ENCODE measurements at regions not wholly inside any gene's neighbourhood (a gene's known extent, or its start where the extent isn't known, plus 50 kb on each side); places are given as distances from the start of the nearest gene placed in this dataset.

DNA sequence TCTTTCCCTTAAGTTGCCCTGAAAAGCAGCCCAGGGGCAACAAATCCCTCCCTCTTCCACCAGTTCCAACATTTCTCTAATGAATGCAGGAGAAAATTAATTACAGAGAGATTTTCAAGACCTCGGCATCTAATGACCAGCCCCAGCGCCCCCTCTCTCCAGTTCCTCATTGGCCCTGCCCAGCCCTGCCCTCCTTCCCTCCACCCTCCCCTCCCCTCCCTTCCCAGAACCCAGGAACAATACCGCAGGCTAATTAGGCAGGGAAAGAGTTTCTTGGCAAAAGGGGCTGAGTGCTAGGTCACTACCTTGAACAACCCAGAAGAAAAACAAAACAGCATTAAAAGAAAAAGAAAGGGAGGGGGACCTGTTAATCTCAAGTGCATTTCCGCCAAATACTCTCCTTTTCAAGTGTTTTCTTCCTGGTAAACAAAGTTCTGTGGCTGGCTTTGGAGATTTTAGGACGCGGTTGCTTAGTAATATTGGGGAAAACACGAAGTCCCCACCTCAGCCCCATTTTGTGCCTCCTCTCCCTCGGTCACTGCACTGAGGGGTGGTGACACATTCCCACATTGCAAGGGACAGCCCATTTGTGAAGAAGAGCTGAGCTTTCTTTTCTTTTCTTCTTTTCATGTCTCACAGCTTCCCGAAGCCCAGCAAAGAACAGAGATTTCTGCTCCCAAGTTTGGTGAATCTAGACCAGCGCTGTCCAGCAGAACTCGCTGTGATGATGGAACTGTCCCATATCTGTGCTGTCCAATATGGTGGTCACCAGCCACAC is 215.4 kb downstream of the SOX9 start:
- H3K27me3 ChIP-seq = no peaks in the 10 kb centered on the region

DNA sequence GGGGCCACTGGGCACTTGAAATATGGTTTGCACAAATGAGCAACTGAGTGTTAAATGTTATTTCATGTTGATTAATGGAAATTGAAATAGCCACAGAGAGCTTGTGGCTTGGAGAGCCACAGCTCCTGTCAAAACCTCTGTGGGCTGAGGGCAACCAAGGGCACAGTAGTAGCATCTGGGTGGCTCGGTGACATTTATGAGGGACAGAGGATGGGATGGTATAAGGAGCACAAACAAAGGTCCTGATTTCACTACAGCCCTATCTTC is 215.9 kb downstream of the SOX9 start:
- no peak overlapping the region for H3K27ac ChIP-seq
- no peak for DNase-seq (ENCODE audit: low spot score)
- H3K4me1 ChIP-seq = peaks cover 0 to 15% of the 10 kb centered on the region in 2 donors
- no peaks in the 10 kb centered on the region for H3K27me3 ChIP-seq
- H3K9me3 ChIP-seq = no peaks in the 10 kb centered on the region
- H3K36me3 ChIP-seq = no peaks in the 10 kb centered on the region
- H3K4me3 ChIP-seq = no peak overlapping the region
- TF ChIP-seq, protein P1, sequence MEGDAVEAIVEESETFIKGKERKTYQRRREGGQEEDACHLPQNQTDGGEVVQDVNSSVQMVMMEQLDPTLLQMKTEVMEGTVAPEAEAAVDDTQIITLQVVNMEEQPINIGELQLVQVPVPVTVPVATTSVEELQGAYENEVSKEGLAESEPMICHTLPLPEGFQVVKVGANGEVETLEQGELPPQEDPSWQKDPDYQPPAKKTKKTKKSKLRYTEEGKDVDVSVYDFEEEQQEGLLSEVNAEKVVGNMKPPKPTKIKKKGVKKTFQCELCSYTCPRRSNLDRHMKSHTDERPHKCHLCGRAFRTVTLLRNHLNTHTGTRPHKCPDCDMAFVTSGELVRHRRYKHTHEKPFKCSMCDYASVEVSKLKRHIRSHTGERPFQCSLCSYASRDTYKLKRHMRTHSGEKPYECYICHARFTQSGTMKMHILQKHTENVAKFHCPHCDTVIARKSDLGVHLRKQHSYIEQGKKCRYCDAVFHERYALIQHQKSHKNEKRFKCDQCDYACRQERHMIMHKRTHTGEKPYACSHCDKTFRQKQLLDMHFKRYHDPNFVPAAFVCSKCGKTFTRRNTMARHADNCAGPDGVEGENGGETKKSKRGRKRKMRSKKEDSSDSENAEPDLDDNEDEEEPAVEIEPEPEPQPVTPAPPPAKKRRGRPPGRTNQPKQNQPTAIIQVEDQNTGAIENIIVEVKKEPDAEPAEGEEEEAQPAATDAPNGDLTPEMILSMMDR (IDR thresholded peaks at IDR 0.05) = no peak

More for the DNA sequence above, 215.4 kb downstream of the SOX9 start:
- TF ChIP-seq, protein P1 (IDR thresholded peaks at IDR 0.05) = no peak
- no peak overlapping the region for H3K4me3 ChIP-seq
- H3K4me1 ChIP-seq = peaks cover 0 to 15% of the 10 kb centered on the region in 2 donors
- no peak overlapping the region for H3K27ac ChIP-seq
- no peaks in the 10 kb centered on the region for H3K36me3 ChIP-seq
- no peaks in the 10 kb centered on the region for H3K9me3 ChIP-seq
- no peak for DNase-seq (ENCODE audit: low spot score)

DNA sequence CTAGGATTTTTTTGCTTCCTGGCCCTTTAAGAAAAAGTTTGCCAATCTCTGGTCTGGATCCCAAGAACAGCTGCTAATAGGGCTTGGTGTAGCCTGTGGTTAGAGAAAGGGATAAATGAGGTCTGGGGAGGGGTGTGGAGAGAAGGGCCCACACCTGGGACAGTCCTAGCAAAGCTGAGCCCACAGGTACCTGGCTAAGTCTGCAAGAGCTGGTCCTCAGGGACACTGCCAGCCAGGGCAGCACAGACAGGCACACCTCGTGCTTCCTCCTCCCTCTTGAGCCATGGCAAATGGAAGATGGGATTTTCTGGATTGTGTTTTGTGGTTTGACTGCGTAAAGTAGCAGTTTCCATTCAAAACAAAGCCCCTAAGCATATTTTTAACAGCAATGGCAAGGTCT is 217.5 kb downstream of the SOX9 start:
- no peaks in the 10 kb centered on the region for H3K36me3 ChIP-seq
- H3K4me1 ChIP-seq = peaks cover 0 to 15% of the 10 kb centered on the region in 2 donors
- DNase-seq (ENCODE audit: low spot score) = no peak
- H3K27me3 ChIP-seq = no peaks in the 10 kb centered on the region
- H3K4me3 ChIP-seq = no peak overlapping the region
- TF ChIP-seq, protein P1 (IDR thresholded peaks at IDR 0.05) = no peak
- peak overlapping the region in 1 of 2 donors; percentile 55 for H3K27ac ChIP-seq
- no peaks in the 10 kb centered on the region for H3K9me3 ChIP-seq

DNA sequence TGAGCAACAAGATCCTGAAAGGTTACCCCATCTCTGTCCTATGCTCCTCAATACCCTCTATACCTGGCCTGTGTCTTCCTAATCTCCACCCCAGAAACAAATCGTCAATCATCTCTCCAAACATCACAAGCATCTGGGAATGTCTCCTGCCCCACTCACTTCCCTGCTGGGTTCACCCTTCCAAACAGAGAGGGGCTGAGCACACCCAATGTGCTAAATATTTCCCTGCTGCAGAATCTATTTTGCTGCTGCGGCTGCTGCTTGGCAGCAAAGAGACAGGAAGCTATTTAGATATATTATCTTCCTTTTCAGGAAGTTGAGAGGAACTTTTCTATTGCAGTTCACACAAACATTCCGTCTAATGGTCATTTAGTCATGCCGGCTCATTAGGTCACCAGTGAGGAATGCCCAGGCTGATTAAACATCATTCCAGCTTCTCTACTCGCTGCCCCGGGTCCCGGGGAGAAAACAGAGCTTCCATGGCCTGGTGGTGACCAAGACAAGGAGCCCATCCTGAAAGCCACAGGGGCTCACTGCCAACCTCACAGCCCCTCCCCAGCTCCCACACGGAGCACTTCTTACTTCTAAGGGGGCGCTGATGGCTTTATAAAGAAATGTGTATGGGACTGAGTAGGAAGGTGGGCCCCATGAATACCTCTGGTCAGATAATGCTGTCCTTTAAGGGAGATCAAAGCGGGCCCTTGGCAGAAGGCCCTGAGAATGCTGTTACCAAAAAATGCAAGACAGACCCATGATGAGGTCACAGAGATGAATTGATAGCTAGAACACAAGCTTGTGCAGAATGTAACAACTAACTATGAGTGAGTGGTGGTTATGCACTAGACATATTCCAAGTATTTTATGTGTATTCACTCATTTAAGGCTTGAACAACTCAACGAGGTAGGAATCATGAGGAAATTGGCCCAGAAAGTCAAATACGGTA is 218.3 kb downstream of the SOX9 start:
- H3K4me1 ChIP-seq = peaks cover 0 to 15% of the 10 kb centered on the region in 2 donors
- H3K9me3 ChIP-seq = no peaks in the 10 kb centered on the region
- no peak overlapping the region for H3K4me3 ChIP-seq
- H3K27me3 ChIP-seq = no peaks in the 10 kb centered on the region
- H3K36me3 ChIP-seq = no peaks in the 10 kb centered on the region
- H3K27ac ChIP-seq = peak overlapping the region; percentile 31 to 55
- TF ChIP-seq, protein P1 (IDR thresholded peaks at IDR 0.05) = no peak
- DNase-seq (ENCODE audit: low spot score) = peak; percentile 78

DNA sequence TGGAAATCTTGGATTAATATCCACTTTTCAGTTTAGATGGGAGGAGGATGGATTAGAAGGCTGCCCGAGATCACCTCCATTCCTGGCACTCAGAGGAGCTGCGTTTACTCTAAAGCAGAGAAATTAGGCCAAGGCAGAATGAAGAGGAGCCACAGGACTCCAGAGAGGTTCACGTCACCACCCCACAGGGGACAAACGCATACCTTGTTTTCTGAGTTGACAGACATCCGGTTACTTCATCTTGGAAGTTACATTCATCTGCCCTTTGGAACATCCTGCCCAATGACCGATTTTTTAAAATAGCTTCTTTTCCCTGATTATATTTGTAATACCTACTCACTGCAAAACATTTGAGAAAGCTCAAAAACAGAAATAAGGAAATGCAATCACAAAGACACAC is 220.0 kb downstream of the SOX9 start:
- DNase-seq (ENCODE audit: low spot score) = no peak
- Histone ChIP-seq H3K27me3 (no peaks in the 10 kb centered on the region), H3K36me3 (no peaks in the 10 kb centered on the region)

More for the DNA sequence above, 220.0 kb downstream of the SOX9 start:
- H3K9me3 ChIP-seq = no peaks in the 10 kb centered on the region
- H3K27ac ChIP-seq = no peak overlapping the region
- H3K4me1 ChIP-seq = peaks cover 0 to 15% of the 10 kb centered on the region in 2 donors
- TF ChIP-seq, protein P1 (IDR thresholded peaks at IDR 0.05) = no peak
- H3K4me3 ChIP-seq = no peak overlapping the region
